Hepatocyte (in vitro differentiated cells): ENCODE measurements at regions not wholly inside any gene's neighbourhood (a gene's known extent, or its start where the extent isn't known, plus 50 kb on each side); places are given as distances from the start of the nearest gene placed in this dataset.

Experiments used
- DNase-seq: peaks from one replicate; pipeline ENCODE4 v3.0.0-alpha.2; 2016; ENCODE audit warnings: low spot score
- H2AFZ ChIP-seq: fragments of 200-600 bp; sonication (generic); 2 replicates; pipeline ENCODE4 v1.6.0; 2016; ENCODE audit warnings: antibody characterized with exemption, mild to moderate bottlenecking
- H3K27ac ChIP-seq: fragments of 200-600 bp; sonication (generic); 2 replicates; pipeline ENCODE4 v1.5.1; 2016; ENCODE audit warnings: mild to moderate bottlenecking
- H3K27me3 ChIP-seq: fragments of 200-600 bp; sonication (generic); 2 replicates; pipeline ENCODE4 v1.6.1; 2016
- H3K36me3 ChIP-seq: fragments of 200-600 bp; sonication (generic); replicated peaks from 2 replicates; pipeline ENCODE4 v1.5.1; 2016; ENCODE audit warnings: low read depth; ENCODE audit not compliant: insufficient read depth
- H3K4me1 ChIP-seq: fragments of 200-600 bp; sonication (generic); 2 replicates; pipeline ENCODE4 v1.5.1; 2016; ENCODE audit warnings: mild to moderate bottlenecking, moderate library complexity; ENCODE audit not compliant: insufficient read depth
- H3K4me2 ChIP-seq: fragments of 200-600 bp; sonication (generic); 2 replicates; pipeline ENCODE4 v1.6.0; 2016
- H3K4me3 ChIP-seq: fragments of 200-600 bp; sonication (generic); 2 replicates; pipeline ENCODE4 v1.5.1; 2016; ENCODE audit warnings: mild to moderate bottlenecking
- H3K79me2 ChIP-seq: fragments of 200-600 bp; sonication (generic); 2 replicates; pipeline ENCODE4 v1.6.0; 2017; ENCODE audit warnings: mild to moderate bottlenecking
- H3K9me2 ChIP-seq: fragments of 200-600 bp; sonication (generic); replicated peaks from 2 replicates; pipeline ENCODE4 v1.6.0; 2017; ENCODE audit warnings: mild to moderate bottlenecking; ENCODE audit not compliant: insufficient read depth
- H3K9me3 ChIP-seq: fragments of 200-600 bp; sonication (generic); 2 replicates; pipeline ENCODE4 v1.5.1; 2016; ENCODE audit warnings: low read depth, mild to moderate bottlenecking
- H4K20me1 ChIP-seq: fragments of 200-600 bp; sonication (generic); 2 replicates; pipeline ENCODE4 v1.6.0; 2016; ENCODE audit warnings: mild to moderate bottlenecking; ENCODE audit not compliant: insufficient read depth, poor library complexity, severe bottlenecking
- CTCF ChIP-seq: fragments of 200-600 bp; sonication (generic); IDR thresholded peaks from 2 replicates; pipeline ENCODE4 v1.5.1; 2016; ENCODE audit warnings: antibody characterized with exemption, mild to moderate bottlenecking; ENCODE audit not compliant: poor library complexity
- EZH2 ChIP-seq: fragments of 200-600 bp; sonication (generic); IDR thresholded peaks from 2 replicates; pipeline ENCODE4 v1.6.1; 2016; ENCODE audit warnings: antibody characterized with exemption, mild to moderate bottlenecking, borderline replicate concordance
- EZH2phosphoT487 ChIP-seq: fragments of 200-600 bp; sonication (generic); IDR thresholded peaks from one replicate; pipeline ENCODE4 v1.6.1; 2018; ENCODE audit warnings: antibody characterized with exemption, mild to moderate bottlenecking, low read depth, moderate library complexity; ENCODE audit not compliant: unreplicated experiment, severe bottlenecking
- WGBS: methylation state at CpG from one replicate; pipeline ENCODE4 v1.1.6; 2016; ENCODE audit warnings: low lambda C conversion rate; ENCODE audit errors: missing lambda C conversion rate; 5-methylcytosine and 5-hydroxymethylcytosine counted together

GRCh38 chr10:111360260-111360925 is 283.6 kb downstream of the ADRA2A start:
- Histone ChIP-seq H3K79me2 (no peaks in the 10 kb centered on the region), H3K36me3 (no peaks in the 10 kb centered on the region), H3K9me2 (no peaks in the 10 kb centered on the region), H3K4me2 (no peak overlapping the region), H3K27ac (no peak overlapping the region), H3K27me3 (peaks cover 6% of the 10 kb centered on the region), H3K4me3 (no peak overlapping the region), H3K9me3 (no peaks in the 10 kb centered on the region), H2AFZ (no peak overlapping the region), H3K4me1 (no peaks in the 10 kb centered on the region), H4K20me1 (no peaks in the 10 kb centered on the region)
- TF ChIP-seq CTCF (peak; percentile 54), EZH2 (no peak), EZH2phosphoT487 (no peak)
- 26% methylated on average over 5 of the region's 5 CpGs for WGBS
- peak; percentile 60 for DNase-seq

GRCh38 chr10:111367531-111367930 is 290.7 kb downstream of the ADRA2A start:
- Histone ChIP-seq H3K36me3 (no peaks in the 10 kb centered on the region), H2AFZ (no peak overlapping the region), H3K9me3 (no peaks in the 10 kb centered on the region), H3K27me3 (no peaks in the 10 kb centered on the region), H3K4me2 (no peak overlapping the region), H4K20me1 (no peaks in the 10 kb centered on the region), H3K4me1 (no peaks in the 10 kb centered on the region), H3K79me2 (no peaks in the 10 kb centered on the region), H3K9me2 (no peaks in the 10 kb centered on the region), H3K4me3 (no peak overlapping the region), H3K27ac (no peak overlapping the region)
- no peak for DNase-seq
- no peak for TF ChIP-seq CTCF
- TF ChIP-seq EZH2, result no peak
- no peak for TF ChIP-seq EZH2phosphoT487
- 86% methylated on average over 2 of the region's 2 CpGs for WGBS

DNA sequence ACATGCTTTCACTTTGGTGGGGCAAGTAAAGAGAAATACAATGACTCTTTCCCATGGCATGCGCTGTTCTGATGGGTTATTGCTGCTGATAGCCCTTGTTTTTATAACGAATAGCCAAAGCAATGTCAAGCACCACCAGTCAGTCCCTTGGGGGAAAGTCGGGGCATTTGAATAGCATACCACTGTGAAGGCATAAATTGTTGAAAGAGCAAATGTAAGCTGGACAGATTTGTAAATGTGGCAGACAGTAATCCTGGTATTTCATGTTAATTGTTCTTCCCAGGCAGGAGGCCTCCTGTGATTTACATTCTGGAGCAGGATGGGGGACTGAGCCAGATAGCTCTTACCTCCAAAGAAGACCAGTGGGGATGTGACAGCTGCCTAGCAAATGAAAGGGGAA is 293.3 kb downstream of the ADRA2A start:
- H3K9me3 ChIP-seq, result no peaks in the 10 kb centered on the region
- no peaks in the 10 kb centered on the region for H3K4me1 ChIP-seq
- H2AFZ ChIP-seq, result no peak overlapping the region
- H4K20me1 ChIP-seq, result no peaks in the 10 kb centered on the region
- no peaks in the 10 kb centered on the region for H3K9me2 ChIP-seq
- H3K4me2 ChIP-seq, result no peak overlapping the region
- H3K4me3 ChIP-seq, result no peak overlapping the region
- no peaks in the 10 kb centered on the region for H3K27me3 ChIP-seq
- H3K79me2 ChIP-seq, result no peaks in the 10 kb centered on the region
- H3K27ac ChIP-seq, result no peak overlapping the region
- H3K36me3 ChIP-seq, result no peaks in the 10 kb centered on the region
- TF ChIP-seq CTCF (no peak), EZH2phosphoT487 (no peak), EZH2 (no peak)
- WGBS, result 43% methylated on average over 3 of the region's 3 CpGs
- DNase-seq, result no peak

GRCh38 chr10:111373696-111374095 is 296.9 kb downstream of the ADRA2A start:
- Histone ChIP-seq H3K36me3 (no peaks in the 10 kb centered on the region), H3K27me3 (no peaks in the 10 kb centered on the region), H4K20me1 (no peaks in the 10 kb centered on the region), H3K4me1 (no peaks in the 10 kb centered on the region), H3K4me3 (no peak overlapping the region), H3K4me2 (no peak overlapping the region), H3K79me2 (no peaks in the 10 kb centered on the region), H3K9me2 (no peaks in the 10 kb centered on the region), H3K27ac (no peak overlapping the region), H2AFZ (no peak overlapping the region), H3K9me3 (no peaks in the 10 kb centered on the region)
- WGBS, result 80% methylated on average over 1 of the region's 1 CpG
- no peak for TF ChIP-seq EZH2
- TF ChIP-seq EZH2phosphoT487, result no peak
- no peak for TF ChIP-seq CTCF
- DNase-seq, result no peak
